Activated T-helper 2 cell treated with anti-CD3 and anti-CD28 coated beads, Interferon-gamma antibody, Interleukin-2, Interleukin-4, amounts not matched to agents 10 μg/mL and 5 μg/mL and 100 μg/mL, durations not matched to agents 14 hours and 24 hours and 36 hours (primary cell): ENCODE measurements at regions not wholly inside any gene's neighbourhood (a gene's known extent, or its start where the extent isn't known, plus 50 kb on each side); places are given as distances from the start of the nearest gene placed in this dataset.
"Not testable (repeated sequence)": the region's sequence is repeated elsewhere in the genome, so short reads cannot be mapped to it uniquely, and the experiment has no call there.

Experiments used
- DNase-seq: peaks from one replicate; pipeline ENCODE4 v3.0.0; 2021; ENCODE audit warnings: low spot score
- H3K27ac Mint-ChIP-seq: one replicate; pipeline ENCODE4 v1.8.0; 2021; ENCODE audit warnings: mixed read lengths
- H3K27me3 Mint-ChIP-seq: one replicate; pipeline ENCODE4 v1.8.0; 2021; ENCODE audit warnings: low read depth, mixed read lengths
- H3K36me3 Mint-ChIP-seq: one replicate; pipeline ENCODE4 v1.8.0; 2021; ENCODE audit warnings: low read depth, mixed read lengths
- H3K4me1 Mint-ChIP-seq: one replicate; pipeline ENCODE4 v1.8.0; 2021; ENCODE audit warnings: low read depth, mixed read lengths
- H3K4me3 Mint-ChIP-seq: one replicate; pipeline ENCODE4 v1.8.0; 2021; ENCODE audit warnings: low read depth, mild to moderate bottlenecking, moderate library complexity, mixed read lengths
- H3K9me3 Mint-ChIP-seq: one replicate; pipeline ENCODE4 v1.8.0; 2021; ENCODE audit warnings: mixed read lengths
- intact Hi-C: fragments of 100-400 bp; cut with micrococcal nuclease; formaldehyde crosslinking; loops from one replicate; pipeline ENCODE4 v1.15.1; 2023

DNA sequence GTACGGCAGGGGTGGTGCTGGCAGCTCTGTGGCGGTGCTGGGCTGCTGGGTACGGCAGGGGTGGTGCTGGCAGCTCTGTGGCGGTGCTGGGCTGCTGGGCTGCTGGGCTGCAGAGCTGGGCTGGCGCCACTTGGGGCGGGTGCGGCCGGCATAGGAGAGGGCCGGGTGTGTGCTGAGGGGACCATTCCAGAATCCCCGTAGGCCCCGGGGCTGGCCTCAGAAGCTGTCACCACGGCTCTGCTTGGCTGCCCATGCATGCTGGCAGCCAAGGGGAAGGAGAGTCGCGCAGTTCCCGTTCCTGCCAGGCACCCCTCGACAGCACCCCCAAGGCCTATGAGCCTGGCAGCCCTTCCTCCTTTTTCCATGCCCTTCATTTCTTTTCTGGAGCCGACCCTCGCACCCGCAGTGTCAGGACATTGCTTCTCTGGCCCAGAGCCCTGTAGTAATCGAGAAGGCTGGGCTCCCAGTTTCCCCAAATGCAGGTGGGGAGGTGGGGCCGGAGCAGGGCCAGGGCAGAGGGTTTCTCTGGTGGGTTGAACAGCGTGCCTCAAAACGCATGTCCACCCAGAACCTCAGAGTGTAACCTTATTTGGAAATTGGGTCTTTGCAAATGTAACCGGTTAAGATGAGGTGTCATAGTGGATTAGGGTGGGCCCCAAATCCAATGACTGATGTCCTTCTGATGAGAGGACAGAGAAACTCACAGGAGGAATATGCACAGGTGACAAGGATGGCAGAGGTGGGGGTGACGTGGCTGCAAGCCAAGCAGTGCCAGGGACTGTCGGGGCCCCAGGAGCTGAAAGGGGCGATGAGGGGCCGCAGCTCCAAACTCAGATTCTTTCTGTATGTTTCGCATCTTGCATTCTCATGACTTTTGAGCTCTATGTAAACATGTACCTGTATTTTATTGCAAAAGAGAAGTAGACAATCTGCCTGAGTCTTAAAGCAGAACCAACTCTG is 71.0 kb upstream of the ACTRT2 start:
- Mint-ChIP-seq H3K36me3 (no peaks in the 10 kb centered on the region), H3K27me3 (no peaks in the 10 kb centered on the region), H3K9me3 (peaks cover 14% of the 10 kb centered on the region), H3K4me3 (no peak overlapping the region), H3K4me1 (no peaks in the 10 kb centered on the region), H3K27ac (no peak overlapping the region)
- intact Hi-C loops, result no loop called here
- no peak for DNase-seq

DNA sequence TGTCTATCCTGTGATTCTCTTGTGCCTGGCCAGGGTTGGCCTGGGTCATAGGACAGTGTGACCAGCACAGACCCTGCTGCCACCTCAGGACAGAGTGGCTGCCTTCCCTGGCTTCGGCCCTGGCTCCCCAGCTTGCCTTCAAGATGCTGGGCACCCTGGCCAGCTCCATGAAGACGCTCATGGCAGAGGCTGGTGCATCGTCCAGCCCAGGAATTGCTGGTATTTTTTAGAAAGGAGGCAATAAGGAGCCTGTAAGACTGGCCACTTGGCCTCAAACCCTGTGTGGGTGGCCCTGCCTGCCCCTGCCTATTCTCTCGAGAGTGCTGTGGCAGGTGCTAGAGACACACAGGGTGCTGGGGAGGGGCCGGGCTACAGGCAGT is 70.4 kb upstream of the ACTRT2 start:
- Mint-ChIP-seq H3K36me3 (no peaks in the 10 kb centered on the region), H3K27me3 (no peaks in the 10 kb centered on the region), H3K4me1 (no peaks in the 10 kb centered on the region), H3K27ac (no peak overlapping the region), H3K4me3 (no peak overlapping the region), H3K9me3 (peaks cover 15% of the 10 kb centered on the region)
- intact Hi-C loops, result no loop called here
- no peak for DNase-seq

DNA sequence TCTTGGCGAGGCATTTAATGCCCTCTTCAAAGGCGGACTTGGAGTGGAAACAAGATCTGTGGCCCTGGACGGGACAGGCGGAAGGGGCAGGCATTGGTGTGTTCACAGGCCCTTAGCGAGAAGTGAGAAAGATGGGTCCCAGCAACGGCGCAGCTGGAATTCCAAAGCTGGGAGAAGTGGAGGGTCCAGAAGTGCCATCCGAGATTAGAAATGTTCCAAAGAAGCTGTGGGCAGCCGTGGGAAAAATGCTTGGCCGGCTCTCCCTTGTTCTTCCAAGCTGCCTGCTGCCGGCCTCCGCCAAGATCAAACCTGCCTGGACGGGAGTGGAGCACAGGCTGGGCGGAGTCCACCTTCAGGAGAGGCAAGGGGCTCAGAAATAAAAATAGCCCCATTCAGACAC is 69.4 kb upstream of the ACTRT2 start:
- H3K4me1 Mint-ChIP-seq, result no peaks in the 10 kb centered on the region
- intact Hi-C loops, result no loop called here

DNA sequence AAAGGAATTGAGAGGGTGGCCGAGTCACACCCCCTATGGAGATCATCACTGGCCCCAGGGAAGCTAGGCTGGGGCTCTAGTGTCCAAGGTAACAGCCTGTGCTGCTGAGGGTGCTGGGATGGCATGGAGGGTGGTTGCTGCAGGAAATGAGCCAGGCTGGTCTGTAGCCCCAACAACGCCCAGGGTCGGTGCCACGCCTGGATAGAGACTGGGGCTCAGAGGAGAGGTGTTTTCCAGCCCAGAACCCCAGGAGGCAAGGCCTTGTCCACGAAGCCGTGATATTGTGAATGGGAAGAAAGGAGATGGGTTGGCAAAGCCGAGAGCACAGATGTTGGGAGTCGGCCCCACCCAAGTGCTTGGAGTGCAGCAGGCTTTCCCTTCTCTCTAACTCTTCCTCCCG is 68.9 kb upstream of the ACTRT2 start:
- intact Hi-C loops, result no loop called here
- Mint-ChIP-seq H3K4me1 (no peaks in the 10 kb centered on the region), H3K27ac (no peak overlapping the region), H3K9me3 (peaks cover 27% of the 10 kb centered on the region), H3K36me3 (no peaks in the 10 kb centered on the region), H3K27me3 (no peaks in the 10 kb centered on the region), H3K4me3 (no peak overlapping the region)
- no peak for DNase-seq

More for the DNA sequence above, 69.4 kb upstream of the ACTRT2 start:
- H3K27me3 Mint-ChIP-seq, result no peaks in the 10 kb centered on the region
- H3K36me3 Mint-ChIP-seq, result no peaks in the 10 kb centered on the region
- no peak overlapping the region for H3K4me3 Mint-ChIP-seq
- peaks cover 24% of the 10 kb centered on the region for H3K9me3 Mint-ChIP-seq
- DNase-seq, result no peak
- no peak overlapping the region for H3K27ac Mint-ChIP-seq

DNA sequence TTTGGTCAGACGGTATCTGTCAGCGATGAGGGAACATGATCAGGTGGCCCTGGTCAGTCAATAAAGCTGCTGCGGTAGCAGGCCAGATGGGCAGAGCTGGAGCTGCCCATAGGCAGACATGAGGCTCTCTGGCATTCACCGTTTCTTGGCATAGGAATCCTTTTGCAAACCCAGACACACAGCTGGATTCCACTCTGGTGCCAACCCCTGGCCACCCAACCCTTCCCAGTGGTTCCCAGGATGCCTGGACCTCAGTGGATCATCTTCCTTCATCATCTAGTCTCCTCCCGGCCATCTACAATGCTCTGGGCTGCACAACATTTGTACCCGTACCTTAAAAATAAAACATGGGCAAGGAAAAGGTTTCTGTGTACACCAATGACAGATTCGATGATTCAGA is 68.3 kb upstream of the ACTRT2 start:
- Mint-ChIP-seq H3K4me3 (no peak overlapping the region), H3K9me3 (peaks cover 32% of the 10 kb centered on the region), H3K4me1 (no peaks in the 10 kb centered on the region), H3K36me3 (no peaks in the 10 kb centered on the region), H3K27me3 (no peaks in the 10 kb centered on the region), H3K27ac (no peak overlapping the region)
- intact Hi-C loops, result no loop called here
- no peak for DNase-seq

DNA sequence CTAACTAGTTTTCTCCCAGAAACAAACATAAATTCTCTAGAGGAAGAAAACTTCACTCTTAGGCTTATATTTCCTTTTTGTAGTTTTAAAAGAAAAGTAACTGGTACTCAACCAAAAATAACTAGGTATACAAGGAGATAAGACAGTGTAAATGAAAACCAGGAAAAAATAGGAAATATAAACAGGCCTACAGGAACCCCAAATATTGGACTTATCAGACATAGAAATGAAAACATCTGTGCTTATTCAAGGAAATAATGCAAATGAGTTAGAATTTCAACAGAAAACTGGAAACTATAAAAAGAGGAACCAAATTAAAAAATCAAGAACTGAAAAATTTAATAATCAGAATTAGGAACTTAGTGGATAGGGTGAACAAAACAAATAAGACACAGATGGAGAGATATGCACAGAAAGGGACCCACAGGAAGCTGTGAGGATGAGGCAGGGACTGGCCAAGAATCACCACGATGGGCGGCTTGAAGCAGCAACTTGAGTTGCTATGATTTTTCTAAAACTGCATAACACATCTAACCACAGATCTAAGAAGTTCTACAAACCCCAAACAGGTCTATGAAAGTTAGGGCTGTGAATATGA is 67.5 kb upstream of the ACTRT2 start:
- intact Hi-C loops, result no loop called here
- Mint-ChIP-seq H3K9me3 (peaks cover 32% of the 10 kb centered on the region), H3K27ac (no peak overlapping the region)

DNA sequence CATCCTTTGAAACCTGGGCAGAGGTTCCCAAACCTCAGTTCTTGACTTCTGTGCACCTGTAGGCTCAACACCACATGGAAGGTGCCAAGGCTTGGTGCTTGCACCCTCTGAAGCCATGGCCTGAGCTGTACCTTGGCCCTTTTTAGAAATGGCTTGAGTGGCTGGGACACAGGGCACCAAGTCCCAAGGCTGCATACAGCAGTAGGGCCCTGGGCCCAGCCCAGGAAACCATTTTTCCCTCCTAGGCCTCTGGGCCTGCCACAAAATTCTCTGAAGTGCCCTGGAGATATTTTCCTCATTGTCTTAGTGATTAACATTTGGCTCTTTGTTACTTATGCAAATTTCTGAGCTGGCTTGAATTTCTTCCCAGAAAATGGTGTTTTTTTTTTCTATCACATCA is 65.6 kb upstream of the ACTRT2 start:
- Mint-ChIP-seq H3K9me3 (peaks cover 32% of the 10 kb centered on the region), H3K36me3 (no peaks in the 10 kb centered on the region), H3K4me1 (no peaks in the 10 kb centered on the region), H3K27me3 (no peaks in the 10 kb centered on the region), H3K4me3 (no peak overlapping the region), H3K27ac (no peak overlapping the region)
- no peak for DNase-seq
- intact Hi-C loops, result no loop called here

More for the DNA sequence above, 67.5 kb upstream of the ACTRT2 start:
- no peaks in the 10 kb centered on the region for H3K36me3 Mint-ChIP-seq
- H3K27me3 Mint-ChIP-seq, result no peaks in the 10 kb centered on the region
- no peaks in the 10 kb centered on the region for H3K4me1 Mint-ChIP-seq
- no peak overlapping the region for H3K4me3 Mint-ChIP-seq
- DNase-seq, result no peak

DNA sequence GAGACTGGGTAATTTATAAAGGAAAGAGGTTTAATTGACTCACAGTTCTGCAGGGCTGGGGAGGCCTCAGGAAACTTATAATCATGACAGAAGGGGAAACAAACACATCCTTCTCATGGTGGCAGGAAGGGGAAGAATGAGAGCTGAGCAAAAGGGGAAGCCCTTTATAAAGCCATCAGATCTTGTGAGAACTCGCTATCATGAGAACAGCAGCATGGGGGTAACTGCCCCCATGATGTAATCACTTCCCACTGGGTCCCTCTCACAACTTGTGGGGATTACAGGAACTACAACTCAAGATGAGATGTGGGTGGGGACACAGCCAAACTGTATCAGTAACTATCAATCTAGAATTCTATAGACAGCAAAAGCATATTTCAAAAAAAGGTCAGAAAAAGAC is 64.7 kb upstream of the ACTRT2 start:
- no peaks in the 10 kb centered on the region for H3K36me3 Mint-ChIP-seq
- no peaks in the 10 kb centered on the region for H3K27me3 Mint-ChIP-seq
- H3K4me3 Mint-ChIP-seq, result no peak overlapping the region
- intact Hi-C loops, result no loop called here
- no peak overlapping the region for H3K27ac Mint-ChIP-seq
- H3K9me3 Mint-ChIP-seq, result peaks cover 32% of the 10 kb centered on the region
- DNase-seq, result no peak
- H3K4me1 Mint-ChIP-seq, result no peaks in the 10 kb centered on the region

DNA sequence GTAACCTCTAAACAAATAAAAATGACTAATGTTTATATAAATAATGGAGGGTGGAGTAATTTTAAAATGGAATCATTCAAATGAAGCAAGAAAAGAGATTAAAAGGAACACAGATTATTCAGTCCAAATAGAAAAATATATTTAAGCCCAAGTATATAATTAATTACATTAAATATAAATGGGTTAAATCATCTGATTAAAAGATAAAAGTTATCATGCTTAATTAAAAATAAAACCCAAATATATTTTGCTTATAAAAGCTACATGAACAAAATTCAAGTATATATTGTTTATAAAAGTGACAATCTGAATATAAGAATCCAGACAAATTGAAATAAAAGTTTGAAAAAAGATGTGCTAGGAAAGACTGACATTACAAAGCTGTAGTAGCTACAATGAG is 63.9 kb upstream of the ACTRT2 start:
- no peaks in the 10 kb centered on the region for H3K27me3 Mint-ChIP-seq
- intact Hi-C loops, result no loop called here
- no peak overlapping the region for H3K4me3 Mint-ChIP-seq
- no peaks in the 10 kb centered on the region for H3K4me1 Mint-ChIP-seq
- no peak for DNase-seq
- H3K27ac Mint-ChIP-seq, result no peak overlapping the region
- peaks cover 32% of the 10 kb centered on the region for H3K9me3 Mint-ChIP-seq
- no peaks in the 10 kb centered on the region for H3K36me3 Mint-ChIP-seq

DNA sequence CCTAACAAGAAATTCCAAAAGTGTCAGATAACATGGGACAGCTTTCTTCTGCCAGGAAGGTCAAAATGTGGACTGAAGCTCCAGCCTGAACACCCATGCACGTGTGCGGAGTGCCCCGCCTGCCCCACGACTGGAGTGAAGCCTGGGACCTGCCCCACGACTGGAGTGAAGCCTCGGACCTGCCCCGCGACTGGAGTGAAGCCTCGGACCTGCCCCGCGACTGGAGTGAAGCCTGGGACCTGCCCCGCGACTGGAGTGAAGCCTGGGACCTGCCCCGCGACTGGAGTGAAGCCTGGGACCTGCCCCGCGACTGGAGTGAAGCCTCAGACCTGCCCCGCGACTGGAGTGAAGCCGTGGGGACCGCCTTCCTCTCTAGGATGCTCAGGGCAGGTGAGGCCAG is 61.4 kb upstream of the ACTRT2 start:
- H3K4me3 Mint-ChIP-seq, H3K36me3 Mint-ChIP-seq, DNase-seq, H3K27me3 Mint-ChIP-seq, intact Hi-C loops, H3K4me1 Mint-ChIP-seq, H3K27ac Mint-ChIP-seq: not testable (repeated sequence)
- peaks cover 19% of the 10 kb centered on the region for H3K9me3 Mint-ChIP-seq

DNA sequence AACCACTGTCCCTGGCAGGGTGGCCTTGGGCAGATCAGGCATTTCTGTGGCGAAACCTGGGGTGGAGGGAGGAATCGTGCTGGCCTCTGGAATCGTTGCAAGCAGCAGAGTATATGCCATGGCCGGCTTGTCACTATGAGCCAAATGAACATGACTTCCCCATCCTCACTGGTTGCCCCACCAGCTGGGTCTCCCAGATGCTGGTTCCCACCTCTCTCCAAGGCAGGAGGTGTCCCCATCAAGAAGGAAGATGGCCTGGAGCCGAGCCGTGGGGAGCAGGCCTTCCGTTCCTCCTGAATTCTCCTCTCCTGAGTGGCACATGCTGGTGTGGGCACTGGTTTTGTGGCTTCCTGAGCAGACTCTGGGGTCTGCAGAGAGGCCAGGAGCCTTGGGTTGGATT is 60.2 kb upstream of the ACTRT2 start:
- Mint-ChIP-seq H3K27me3 (no peaks in the 10 kb centered on the region), H3K27ac (no peak overlapping the region)
- no peak for DNase-seq

DNA sequence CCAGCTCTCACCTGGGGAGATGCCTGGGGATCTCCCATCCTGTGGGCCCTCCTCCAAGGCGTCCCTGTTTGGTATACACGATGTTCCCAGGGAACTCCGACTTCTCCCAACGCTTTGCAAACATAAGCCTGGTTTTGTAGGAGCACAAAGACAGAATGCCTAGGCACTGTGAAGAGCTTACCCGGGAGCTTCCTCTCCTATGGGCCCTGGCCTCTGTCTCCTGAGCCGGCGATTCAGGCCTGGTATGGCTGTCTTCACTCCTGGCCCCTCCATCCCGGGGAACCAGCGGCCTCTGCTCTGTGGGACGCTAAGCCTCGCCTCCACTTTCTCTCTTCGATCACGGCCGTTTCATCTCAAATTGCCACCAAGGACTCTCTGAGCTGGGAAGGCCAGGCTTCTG is 59.6 kb upstream of the ACTRT2 start:
- H3K4me3 Mint-ChIP-seq, result no peak overlapping the region
- H3K27me3 Mint-ChIP-seq, result no peaks in the 10 kb centered on the region
- H3K4me1 Mint-ChIP-seq, result no peaks in the 10 kb centered on the region
- H3K36me3 Mint-ChIP-seq, result no peaks in the 10 kb centered on the region
- intact Hi-C loops, result no loop called here
- H3K9me3 Mint-ChIP-seq, result peaks cover 9% of the 10 kb centered on the region
- no peak overlapping the region for H3K27ac Mint-ChIP-seq
- no peak for DNase-seq

More for the DNA sequence above, 60.2 kb upstream of the ACTRT2 start:
- Mint-ChIP-seq H3K4me1 (no peaks in the 10 kb centered on the region), H3K4me3 (no peak overlapping the region), H3K9me3 (peaks cover 15% of the 10 kb centered on the region), H3K36me3 (no peaks in the 10 kb centered on the region)
- intact Hi-C loops, result no loop called here

DNA sequence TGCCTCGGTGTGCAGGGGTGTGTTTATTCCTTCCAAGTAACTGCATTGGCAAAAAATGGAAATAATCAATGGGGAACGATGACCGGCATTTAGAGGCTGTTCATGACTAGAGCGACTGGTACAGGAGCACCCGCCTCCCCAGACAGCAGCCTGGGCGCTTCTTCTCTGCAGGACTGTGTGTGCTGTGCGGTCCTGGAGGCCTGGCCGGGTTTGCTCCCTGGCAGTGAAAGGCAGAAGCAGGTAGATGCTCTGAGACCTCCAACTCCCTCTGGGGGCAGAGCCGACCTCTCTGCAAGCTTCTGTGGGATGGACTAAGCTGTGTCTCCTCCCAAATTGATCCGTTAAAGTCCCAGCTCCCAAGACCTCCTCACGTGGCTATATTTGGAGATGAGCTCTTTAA is 59.2 kb upstream of the ACTRT2 start:
- no peak for DNase-seq
- H3K27me3 Mint-ChIP-seq, result no peaks in the 10 kb centered on the region
- intact Hi-C loops, result no loop called here

More for the DNA sequence above, 59.2 kb upstream of the ACTRT2 start:
- no peak overlapping the region for H3K4me3 Mint-ChIP-seq
- no peaks in the 10 kb centered on the region for H3K4me1 Mint-ChIP-seq
- no peak overlapping the region for H3K27ac Mint-ChIP-seq
- peaks cover 6% of the 10 kb centered on the region for H3K9me3 Mint-ChIP-seq
- no peaks in the 10 kb centered on the region for H3K36me3 Mint-ChIP-seq
